GM12874 (cell line): ENCODE measurements at regions not wholly inside any gene's neighbourhood (a gene's known extent, or its start where the extent isn't known, plus 50 kb on each side); places are given as distances from the start of the nearest gene placed in this dataset.

Experiments
- TF ChIP-seq, protein P1 (sequence below): IDR thresholded peaks from 2 replicates; pipeline ENCODE4 v1.5.1; 2011; ENCODE audit warnings: low read depth, mild to moderate bottlenecking, control low read depth, low read length, moderate library complexity; ENCODE audit not compliant: insufficient read depth

- TF ChIP-seq, protein P1, sequence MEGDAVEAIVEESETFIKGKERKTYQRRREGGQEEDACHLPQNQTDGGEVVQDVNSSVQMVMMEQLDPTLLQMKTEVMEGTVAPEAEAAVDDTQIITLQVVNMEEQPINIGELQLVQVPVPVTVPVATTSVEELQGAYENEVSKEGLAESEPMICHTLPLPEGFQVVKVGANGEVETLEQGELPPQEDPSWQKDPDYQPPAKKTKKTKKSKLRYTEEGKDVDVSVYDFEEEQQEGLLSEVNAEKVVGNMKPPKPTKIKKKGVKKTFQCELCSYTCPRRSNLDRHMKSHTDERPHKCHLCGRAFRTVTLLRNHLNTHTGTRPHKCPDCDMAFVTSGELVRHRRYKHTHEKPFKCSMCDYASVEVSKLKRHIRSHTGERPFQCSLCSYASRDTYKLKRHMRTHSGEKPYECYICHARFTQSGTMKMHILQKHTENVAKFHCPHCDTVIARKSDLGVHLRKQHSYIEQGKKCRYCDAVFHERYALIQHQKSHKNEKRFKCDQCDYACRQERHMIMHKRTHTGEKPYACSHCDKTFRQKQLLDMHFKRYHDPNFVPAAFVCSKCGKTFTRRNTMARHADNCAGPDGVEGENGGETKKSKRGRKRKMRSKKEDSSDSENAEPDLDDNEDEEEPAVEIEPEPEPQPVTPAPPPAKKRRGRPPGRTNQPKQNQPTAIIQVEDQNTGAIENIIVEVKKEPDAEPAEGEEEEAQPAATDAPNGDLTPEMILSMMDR: no peak
Observed at GRCh38 chr7:52211930-52212329, 823.5 kb upstream of the POM121L12 start.

DNA sequence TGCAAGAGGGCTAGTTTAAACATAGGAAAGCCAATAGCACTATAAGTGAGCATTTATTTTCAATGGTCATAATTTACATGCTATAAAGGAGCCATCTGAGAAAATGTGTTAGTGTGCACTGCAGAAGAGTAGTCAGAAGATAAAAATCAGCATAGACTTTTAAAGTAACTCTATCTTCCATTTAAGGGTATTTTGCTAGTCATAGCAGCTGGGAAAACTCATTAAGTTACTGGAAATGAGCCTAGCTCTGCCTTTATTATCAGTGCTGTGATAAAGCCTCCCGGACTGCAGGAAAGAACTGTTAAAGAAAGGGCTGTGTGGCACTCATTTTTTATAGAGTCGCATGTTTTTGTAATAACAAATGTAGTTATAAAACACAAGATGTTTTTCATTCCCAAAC, 825.8 kb upstream of the POM121L12 start:
- TF ChIP-seq, protein P1: no peak

- TF ChIP-seq, protein P1: no peak
Observed at GRCh38 chr7:52197221-52197620, 838.2 kb upstream of the POM121L12 start.

GRCh38 chr7:52195664-52196063, 839.8 kb upstream of the POM121L12 start:
- TF ChIP-seq, protein P1: no peak

- TF ChIP-seq, protein P1: no peak
Observed at GRCh38 chr7:52189153-52189778, 846.2 kb upstream of the POM121L12 start.

DNA sequence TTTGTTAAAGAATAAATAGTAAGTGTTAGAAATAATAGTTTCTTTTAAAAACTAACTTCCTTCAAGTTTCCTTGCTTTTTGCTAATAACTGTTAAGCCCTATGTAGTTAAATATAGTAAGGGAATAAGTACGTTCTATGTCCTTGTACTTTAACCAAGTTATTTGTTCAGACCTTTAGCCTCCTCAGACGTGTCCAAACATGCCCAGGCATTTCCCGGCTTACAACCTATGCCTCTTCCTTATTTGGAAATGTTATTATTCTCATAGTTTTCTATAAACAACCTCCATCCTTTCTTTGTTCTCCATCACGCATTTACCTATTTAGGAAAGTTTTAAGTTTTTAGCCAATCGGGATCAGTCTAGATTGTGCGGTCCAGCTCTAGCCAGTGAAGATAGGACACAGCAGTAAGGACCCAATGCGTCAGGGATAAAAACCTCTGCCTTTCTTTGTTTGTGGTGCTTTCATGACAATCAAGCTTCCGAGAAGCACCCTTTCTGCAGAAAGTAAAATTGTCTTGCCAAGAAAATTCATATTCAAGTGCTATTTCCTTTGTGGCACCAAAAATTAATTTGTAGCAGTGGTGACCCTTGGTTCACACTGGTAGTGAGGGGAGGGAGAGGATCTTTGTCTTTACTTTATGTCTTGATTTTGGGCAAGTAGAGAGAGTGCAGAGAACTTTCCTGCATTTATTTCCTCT, 851.3 kb upstream of the POM121L12 start:
- TF ChIP-seq, protein P1: no peak

DNA sequence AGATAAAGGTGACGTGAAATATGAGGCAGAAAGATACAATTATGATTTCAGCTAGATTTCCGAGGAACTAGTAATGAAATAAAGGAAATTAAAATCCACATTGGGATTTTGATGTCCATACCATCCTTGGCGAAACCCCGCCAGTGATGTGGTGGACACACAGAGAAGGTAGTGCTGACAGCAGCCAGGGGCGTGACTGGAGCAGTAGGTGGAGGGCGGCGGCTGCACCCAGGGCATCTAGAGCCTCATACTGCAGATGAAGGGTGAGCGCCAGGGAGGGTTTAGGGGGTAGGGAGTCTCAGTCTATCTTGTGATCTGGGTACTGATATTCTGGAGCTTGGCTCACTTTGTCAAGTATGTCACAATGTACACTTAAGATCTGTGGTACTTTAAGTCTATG, 855.5 kb upstream of the POM121L12 start:
- TF ChIP-seq, protein P1: no peak
